Thyroid gland (tissue), 4 donors: ENCODE measurements at regions not wholly inside any gene's neighbourhood (a gene's known extent, or its start where the extent isn't known, plus 50 kb on each side); places are given as distances from the start of the nearest gene placed in this dataset.

Experiments used
- DNase-seq, 2 donors: peaks; one replicate each; pipeline ENCODE4 v3.0.0-alpha.2; 2019
- H3K27ac ChIP-seq, 3 donors: fragments of 200-600 bp; sonication (generic); 1 replicate in 2 of 3; 2 replicates in 1 of 3; pipeline ENCODE4 v1.5.1; 2016 to 2019; ENCODE audit warnings: mild to moderate bottlenecking in 1 of 3, moderate library complexity in 1 of 3
- H3K27me3 ChIP-seq: fragments of 200-600 bp; sonication (generic); one replicate; pipeline ENCODE4 v1.5.1; 2019
- H3K36me3 ChIP-seq, 2 donors: fragments of 200-600 bp; sonication (generic); one replicate each; pipeline ENCODE4 v1.5.1; 2016 to 2019
- H3K4me1 ChIP-seq, 2 donors: fragments of 200-600 bp; sonication (generic); one replicate each; pipeline ENCODE4 v1.5.1; 2017 to 2019
- H3K4me3 ChIP-seq, 3 donors: fragments of 200-600 bp; sonication (generic); replicated peaks in 1 of 3; 1 replicate in 2 of 3; 2 replicates in 1 of 3; pipeline ENCODE4 v1.5.1; 2016; ENCODE audit warnings: mild to moderate bottlenecking in 1 of 3
- H3K9me3 ChIP-seq: fragments of 200-600 bp; sonication (generic); one replicate; pipeline ENCODE4 v1.5.1; 2017
- CTCF ChIP-seq, 6 experiments: fragments of 200-600 bp in 3 of 6; fragments of 450-650 bp in 3 of 6; sonication (generic) in 3 of 6; IDR thresholded peaks; one replicate each; pipeline ENCODE4 v1.5.1; 2016 to 2019; ENCODE audit warnings: antibody characterized with exemption in 6 of 6, mild to moderate bottlenecking in 2 of 6, inconsistent platforms in 1 of 6, moderate library complexity in 1 of 6
- POLR2A ChIP-seq, 2 donors: fragments of 450-650 bp; IDR thresholded peaks; one replicate each; pipeline ENCODE4 v1.6.1; 2017; ENCODE audit warnings: antibody characterized with exemption in 2 of 2, mild to moderate bottlenecking in 2 of 2, moderate library complexity in 1 of 2
- WGBS, 2 donors: methylation state at CpG; one replicate each; pipeline ENCODE4 v1.1.5; 2017; 5-methylcytosine and 5-hydroxymethylcytosine counted together
- intact Hi-C: fragments of 100-400 bp; cut with DNase I; formaldehyde crosslinking; loops from one replicate; pipeline ENCODE4 v1.15.1; 2023

- 60 to 74% methylated on average over 4 to 13 of the region's 14 CpGs for WGBS, 2 donors
- Histone ChIP-seq H3K27me3 (no peaks in the 10 kb centered on the region), H3K4me1 (no peaks in the 10 kb centered on the region), H3K9me3 (no peaks in the 10 kb centered on the region), H3K27ac (no peak overlapping the region), H3K4me3 (no peak overlapping the region), H3K36me3 (no peaks in the 10 kb centered on the region)
- no peak for TF ChIP-seq POLR2A (IDR thresholded peaks at IDR 0.05)
- no peak for TF ChIP-seq CTCF (IDR thresholded peaks at IDR 0.05)
- no peak for DNase-seq
- intact Hi-C loops, result no loop called here
These were observed 80.5 kb downstream of the IRX2 start for GRCh38 chr5:2670940-2671339.

- no peaks in the 10 kb centered on the region for H3K4me1 ChIP-seq
- TF ChIP-seq CTCF (IDR thresholded peaks at IDR 0.05), result no peak
- TF ChIP-seq POLR2A (IDR thresholded peaks at IDR 0.05), result no peak
- WGBS, 2 donors, result 90 to 91% methylated on average over 16 of the region's 16 CpGs
- DNase-seq, result no peak
- H3K9me3 ChIP-seq, result no peaks in the 10 kb centered on the region
- no peaks in the 10 kb centered on the region for H3K36me3 ChIP-seq
- intact Hi-C loops, result no loop called here
- H3K27ac ChIP-seq, result no peak overlapping the region
- no peaks in the 10 kb centered on the region for H3K27me3 ChIP-seq
- H3K4me3 ChIP-seq, result no peak overlapping the region
These were observed 81.6 kb downstream of the IRX2 start for GRCh38 chr5:2669913-2670312.

- no peaks in the 10 kb centered on the region for H3K36me3 ChIP-seq
- no peaks in the 10 kb centered on the region for H3K4me1 ChIP-seq
- intact Hi-C loops, result no loop called here
- no peak overlapping the region for H3K4me3 ChIP-seq
- H3K9me3 ChIP-seq, result no peaks in the 10 kb centered on the region
- WGBS, 2 donors, result 94 to 97% methylated on average over 4 of the region's 4 CpGs
- TF ChIP-seq CTCF (IDR thresholded peaks at IDR 0.05) (no peak), POLR2A (IDR thresholded peaks at IDR 0.05) (no peak)
- H3K27ac ChIP-seq, result no peak overlapping the region
- H3K27me3 ChIP-seq, result no peaks in the 10 kb centered on the region
- DNase-seq, result no peak
These were observed 82.2 kb downstream of the IRX2 start for GRCh38 chr5:2669259-2669658.

GRCh38 chr5:2666081-2666480 lies 85.4 kb downstream of the IRX2 start:
- Histone ChIP-seq H3K4me1 (no peaks in the 10 kb centered on the region), H3K27me3 (no peaks in the 10 kb centered on the region), H3K36me3 (no peaks in the 10 kb centered on the region), H3K27ac (no peak overlapping the region), H3K4me3 (no peak overlapping the region), H3K9me3 (no peaks in the 10 kb centered on the region)
- 35 to 37% methylated on average over 11 of the region's 11 CpGs for WGBS, 2 donors
- TF ChIP-seq CTCF (IDR thresholded peaks at IDR 0.05) (no peak), POLR2A (IDR thresholded peaks at IDR 0.05) (no peak)
- DNase-seq, result no peak
- intact Hi-C loops, result no loop called here

GRCh38 chr5:2663489-2663888 lies 88.0 kb downstream of the IRX2 start:
- Histone ChIP-seq H3K27me3 (no peaks in the 10 kb centered on the region), H3K36me3 (no peaks in the 10 kb centered on the region), H3K27ac (no peak overlapping the region), H3K4me3 (no peak overlapping the region), H3K9me3 (no peaks in the 10 kb centered on the region), H3K4me1 (no peaks in the 10 kb centered on the region)
- no peak for DNase-seq
- intact Hi-C loops, result no loop called here
- 64 to 87% methylated on average over 3 of the region's 3 CpGs for WGBS, 2 donors
- TF ChIP-seq CTCF (IDR thresholded peaks at IDR 0.05) (no peak), POLR2A (IDR thresholded peaks at IDR 0.05) (no peak)
